ENCODE measurements at regions not wholly inside any gene's neighbourhood (a gene's known extent, or its start where the extent isn't known, plus 50 kb on each side); places are given as distances from the start of the nearest gene placed in this dataset.
"Not testable (repeated sequence)": the region's sequence is repeated elsewhere in the genome, so short reads cannot be mapped to it uniquely, and the experiment has no call there.

DNA sequence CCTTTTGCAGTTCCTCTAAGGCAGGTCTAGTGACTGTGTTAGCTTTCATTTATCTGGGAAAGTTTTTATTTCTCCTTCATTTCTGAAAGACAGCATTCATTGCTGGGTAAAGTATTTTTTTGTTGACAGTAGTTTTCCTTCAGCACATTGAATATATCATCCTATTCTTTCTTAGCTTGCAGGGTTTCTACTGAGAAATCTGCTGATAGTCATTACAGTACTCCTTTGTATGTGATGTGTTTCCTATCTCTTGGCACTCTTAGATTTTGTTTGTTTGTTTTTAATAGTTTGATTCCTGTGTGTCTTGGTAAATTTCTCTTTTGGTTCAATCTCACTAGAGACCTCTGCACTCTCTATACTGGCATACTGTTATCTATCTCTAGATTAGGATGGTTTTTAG lies 1667.9 kb downstream of the SLITRK1 start:
- DNase-seq, result no peak

DNA sequence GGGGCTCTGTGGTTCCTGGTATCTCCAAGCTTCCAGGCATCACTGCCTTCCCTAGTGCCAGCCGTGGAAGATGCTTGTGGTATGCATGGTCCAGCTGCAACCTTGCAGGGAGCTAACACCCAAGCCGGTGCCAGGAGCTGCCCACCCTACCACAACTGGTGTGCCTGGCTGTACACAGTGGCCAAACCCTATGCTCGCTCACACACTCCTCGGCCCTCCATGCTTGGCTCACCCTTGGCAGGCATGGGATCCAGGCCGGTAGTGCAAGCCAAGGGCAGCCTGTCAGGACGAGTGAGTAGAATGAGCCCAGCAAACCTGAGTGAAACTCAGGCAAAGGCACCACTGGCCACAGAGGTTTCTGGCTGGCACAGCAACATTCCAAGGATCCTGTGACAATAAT lies 1676.0 kb downstream of the SLITRK1 start:
- DNase-seq, result no peak

DNA sequence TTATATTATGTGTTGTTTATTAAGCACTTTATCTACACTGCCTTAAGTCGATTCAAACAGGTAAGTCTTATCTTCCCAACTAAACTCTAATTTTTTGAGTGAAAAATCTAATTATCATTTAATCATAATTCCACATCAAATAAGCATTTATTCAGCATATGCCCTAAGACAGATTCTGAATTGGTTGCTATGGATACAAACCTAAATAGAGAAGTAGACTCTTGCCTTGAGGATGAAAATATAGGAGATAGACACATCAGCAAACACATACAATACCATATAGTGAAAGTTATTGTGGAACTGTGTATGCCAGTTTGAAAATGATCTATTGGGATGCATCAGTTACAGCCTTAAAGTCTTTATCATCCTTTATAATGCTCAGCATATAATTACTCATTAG lies 1679.9 kb downstream of the SLITRK1 start:
- no peak for DNase-seq

DNA sequence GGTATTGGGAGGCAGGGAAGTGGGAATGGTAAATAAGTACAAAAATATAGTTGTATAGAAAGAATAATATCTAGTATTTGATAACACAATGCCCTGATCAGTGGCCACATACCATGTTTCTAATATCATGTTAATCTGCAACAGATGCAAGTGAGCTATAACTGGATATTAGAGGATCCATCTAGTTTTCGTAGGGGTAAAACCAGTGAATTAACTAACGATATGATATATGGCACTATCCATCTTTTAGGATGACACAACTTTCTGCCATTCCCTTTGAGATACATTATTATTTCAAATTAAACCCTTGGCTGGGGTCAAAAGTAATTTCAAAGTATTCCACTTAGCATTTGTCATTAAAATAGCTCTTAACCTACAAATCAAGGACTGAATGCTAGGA lies 1686.2 kb downstream of the SLITRK1 start:
- no peak for DNase-seq

DNA sequence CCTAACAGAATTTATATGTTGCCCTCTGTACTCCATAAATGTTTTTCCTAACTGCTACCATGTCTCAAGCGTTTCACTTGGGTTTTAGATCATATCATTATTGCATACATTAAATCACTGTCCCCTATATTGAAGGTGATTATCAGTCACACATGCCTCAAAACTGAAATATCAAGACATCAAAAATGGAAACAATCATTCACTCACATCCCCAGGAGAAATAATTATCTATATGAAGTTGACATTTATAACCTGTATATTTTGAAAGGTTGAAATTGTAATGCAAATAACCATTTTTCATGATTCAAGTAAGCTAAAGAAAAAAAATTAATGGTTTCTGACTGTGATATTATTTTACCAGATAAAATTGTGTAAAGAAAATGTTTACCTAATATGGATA lies 1695.0 kb downstream of the SLITRK1 start:
- DNase-seq, result no peak

DNA sequence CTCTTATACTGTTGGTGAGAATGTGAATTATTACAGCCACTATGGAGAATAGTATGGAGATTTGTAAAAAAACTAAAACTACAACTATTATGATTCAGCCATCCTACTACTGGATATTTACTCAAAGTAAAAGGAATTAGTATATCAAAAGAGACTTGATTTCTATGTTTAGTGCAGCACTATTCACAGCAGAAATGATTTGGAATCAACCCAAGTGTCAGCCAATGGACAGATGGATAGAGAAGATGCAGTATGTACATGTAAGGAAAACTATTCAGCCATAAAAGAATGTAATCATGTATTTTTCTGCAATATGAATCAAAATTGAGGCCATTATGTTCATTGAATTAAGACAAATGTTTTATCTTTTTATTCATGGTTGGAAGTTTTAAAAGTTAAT lies 1705.5 kb downstream of the SLITRK1 start:
- no peak for DNase-seq

DNA sequence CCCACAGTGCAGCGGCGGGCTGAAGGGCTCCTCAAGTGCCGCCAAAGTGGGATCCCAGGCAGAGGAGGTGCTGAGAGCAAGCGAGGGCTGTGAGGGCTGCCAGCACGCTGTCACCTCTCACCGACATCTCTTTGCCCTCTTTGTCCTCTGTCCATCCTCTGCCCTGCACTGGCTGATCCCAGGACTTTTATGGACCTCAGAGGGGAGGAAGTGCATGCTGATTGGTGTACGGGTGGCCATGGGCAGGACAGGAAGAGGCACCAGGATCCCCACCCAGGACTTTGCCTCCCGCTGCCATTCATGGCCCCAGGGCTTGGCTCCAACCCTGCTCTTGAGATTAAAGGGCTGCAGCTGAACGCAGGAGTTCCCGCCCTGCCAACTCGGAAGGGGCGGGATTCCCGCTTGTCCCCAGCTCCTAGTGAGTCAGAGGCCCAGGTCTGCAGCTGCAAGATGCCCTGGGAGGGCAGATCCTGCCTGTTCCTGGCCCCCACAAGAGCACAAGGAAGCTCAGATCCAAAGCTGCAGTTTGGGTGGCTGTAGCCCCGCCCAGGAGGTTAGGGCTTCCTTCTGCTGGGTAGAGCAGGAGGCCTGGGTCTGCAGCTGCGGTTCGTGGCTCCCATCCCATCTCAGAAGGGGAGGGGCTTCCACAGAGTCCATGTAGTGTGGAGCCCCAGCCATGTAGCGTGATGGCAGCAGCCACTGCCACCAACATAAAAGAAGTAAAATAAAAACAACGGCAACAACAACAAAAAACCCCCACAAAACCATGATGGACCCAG lies 1716.7 kb downstream of the SLITRK1 start:
- DNase-seq, result no peak

DNA sequence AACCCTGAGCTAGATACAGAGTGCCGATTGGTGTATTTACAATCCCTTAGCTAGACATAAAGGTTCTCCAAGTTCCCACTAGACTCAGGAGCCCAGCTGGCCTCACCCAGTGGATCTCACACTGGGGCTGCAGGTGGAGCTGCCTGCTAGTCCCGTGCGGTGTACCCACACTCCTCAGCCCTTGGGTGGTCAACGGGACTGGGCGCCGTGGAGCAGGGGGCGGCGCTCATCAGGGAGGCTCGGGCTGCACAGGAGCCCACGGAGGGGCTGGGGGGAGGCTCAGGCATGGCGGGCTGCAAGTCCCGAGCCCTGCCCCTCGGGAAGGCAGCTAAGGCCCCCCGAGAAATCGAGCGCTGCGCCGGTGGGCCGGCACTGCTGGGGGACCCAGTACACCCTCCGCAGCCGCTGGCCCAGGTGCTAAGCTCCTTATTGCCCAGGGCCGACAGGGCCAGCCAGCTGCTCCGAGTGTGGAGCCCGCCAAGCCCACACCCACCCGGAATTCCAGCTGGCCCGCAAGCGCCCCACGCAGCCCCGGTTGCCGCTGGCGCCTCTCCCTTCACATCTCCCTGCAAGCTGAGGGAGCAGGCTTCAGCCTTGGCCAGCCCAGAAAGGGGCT lies 1717.4 kb downstream of the SLITRK1 start:
- DNase-seq, result not testable (repeated sequence)

DNA sequence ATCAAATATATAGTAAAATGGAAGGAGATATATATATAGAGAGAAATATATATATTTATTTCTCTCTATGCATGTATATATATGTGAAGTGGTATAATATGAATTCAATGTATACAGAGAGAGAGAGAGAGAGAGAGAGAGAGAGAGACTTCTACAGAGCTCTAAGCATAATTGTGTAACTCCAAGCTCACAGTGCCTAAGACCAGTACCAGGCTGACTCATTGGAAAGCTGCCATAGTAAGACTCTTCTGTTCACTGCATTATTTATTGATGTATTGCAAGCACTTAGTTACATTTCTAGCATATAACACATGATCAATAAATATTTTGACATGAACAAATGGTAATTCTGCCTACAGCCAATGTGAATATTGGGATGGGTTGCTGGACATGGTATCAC lies 1734.7 kb downstream of the SLITRK1 start:
- DNase-seq, result no peak

DNA sequence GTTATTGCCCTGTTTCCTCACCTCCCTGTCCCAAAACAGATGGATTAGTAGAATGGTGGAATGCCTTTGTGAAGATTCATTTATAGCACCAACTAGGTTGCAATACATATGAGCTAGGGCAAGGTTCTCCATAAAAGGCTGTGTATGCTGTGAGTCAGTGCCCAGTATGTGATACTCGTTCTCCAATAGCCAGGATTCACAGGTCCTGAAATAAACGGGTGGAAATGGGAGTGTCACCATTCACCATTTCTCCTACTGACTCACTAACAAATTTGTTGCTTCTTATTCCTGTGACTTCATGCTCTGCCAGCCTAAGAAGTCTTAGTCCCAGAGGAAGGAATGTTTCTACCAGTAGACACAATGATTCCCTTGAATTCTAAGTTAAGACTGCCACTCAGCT lies 1745.4 kb downstream of the SLITRK1 start:
- no peak for DNase-seq

DNA sequence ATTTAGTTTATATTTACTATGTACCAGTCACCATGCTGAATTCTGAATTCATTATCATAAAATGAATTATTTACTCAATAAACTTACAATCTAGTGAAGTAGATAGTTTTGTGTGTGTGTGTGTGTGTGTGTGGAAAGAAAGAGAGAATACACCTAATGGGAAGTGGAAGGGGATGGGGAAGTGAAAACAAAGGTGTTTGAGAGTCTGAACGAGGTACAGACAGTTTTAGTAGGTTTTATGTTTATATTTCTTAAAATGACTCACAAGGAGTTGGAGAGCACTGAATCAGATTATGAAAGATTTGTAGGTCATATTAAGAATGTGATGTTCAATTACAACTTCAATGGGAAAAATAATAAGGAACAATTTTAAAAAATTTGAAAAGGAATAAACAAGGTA lies 1753.0 kb downstream of the SLITRK1 start:
- no peak for DNase-seq

DNA sequence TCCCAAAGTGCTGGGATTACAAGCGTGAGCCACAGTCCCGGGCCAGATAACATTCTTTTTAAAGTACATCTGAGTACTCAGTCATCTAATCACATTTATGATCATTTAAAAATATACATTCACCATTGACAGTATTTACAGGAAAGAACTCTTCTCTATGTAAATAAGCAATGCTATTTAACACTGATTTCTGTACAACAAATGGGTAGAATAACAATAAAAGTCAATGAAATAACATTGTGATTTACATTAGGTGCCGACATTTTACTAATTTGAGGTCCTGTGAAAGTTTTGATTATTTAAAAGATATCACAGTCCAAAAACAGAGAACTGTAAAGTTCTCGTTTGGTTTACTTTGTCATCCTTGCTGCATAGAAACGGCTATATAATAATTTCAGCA lies 1763.7 kb downstream of the SLITRK1 start:
- no peak for DNase-seq

DNA sequence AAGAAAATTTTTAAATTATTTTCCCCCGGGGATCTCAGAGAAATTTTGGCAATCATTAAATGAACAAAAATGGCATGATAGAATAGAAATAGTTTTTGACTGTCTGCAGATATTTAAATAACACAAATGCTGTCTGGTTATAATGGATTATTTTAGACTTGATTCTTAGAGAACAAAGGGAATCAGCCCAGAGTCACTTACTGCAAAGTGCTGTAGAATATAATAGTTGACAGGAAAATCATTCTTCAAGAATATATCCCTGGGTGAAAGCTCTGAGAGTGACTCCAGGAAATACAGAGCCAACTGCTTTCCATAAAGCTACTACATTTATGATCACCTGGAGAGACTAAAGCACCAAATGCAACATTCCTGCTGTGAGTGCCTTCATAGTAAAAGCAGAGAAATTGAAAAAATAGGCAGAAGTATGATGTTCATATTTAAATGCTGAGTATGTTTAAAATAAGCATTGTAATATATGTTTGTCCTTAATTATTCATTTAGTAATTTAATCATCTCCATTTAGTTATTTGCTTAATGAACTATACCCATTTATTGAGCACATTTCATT lies 1765.8 kb downstream of the SLITRK1 start:
- DNase-seq, result no peak

DNA sequence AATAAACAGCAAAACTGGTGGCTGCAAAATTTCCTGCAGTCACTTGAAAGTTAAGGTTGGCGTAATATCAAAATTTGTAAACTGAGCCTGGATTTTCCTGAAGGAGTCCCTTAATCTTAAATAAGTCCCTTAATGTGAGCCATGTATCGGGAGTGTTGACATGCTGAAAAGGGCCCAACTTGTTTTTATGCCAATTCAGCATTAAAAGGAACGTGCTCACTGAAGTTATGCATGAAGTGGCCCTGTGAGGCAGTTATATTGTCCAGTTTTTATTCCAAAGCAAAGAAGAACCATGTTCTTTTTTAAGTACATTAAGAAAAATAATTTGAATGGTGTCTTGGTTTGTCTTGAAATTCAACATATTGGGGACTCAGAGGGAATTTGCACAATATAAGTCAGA lies 1766.9 kb downstream of the SLITRK1 start:
- DNase-seq, result no peak

DNA sequence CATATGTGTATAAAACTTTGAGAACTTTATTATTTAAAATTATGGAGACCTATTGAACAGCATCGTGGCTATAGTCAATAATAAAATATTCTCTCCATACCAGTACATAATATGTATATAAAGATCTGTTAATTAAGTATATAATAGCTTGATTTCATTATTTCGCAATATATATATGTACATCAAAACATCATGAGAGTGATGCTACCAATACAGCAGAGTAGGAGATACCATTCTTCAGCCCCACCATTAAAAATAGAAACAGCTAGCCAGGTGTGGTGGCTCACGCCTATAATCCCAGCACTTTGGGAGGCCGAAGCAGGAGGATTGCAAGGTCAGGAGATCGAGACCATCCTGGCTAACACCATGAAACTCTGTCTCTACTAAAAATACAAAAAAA lies 1755.3 kb upstream of the SPRY2 start:
- no peak for DNase-seq

DNA sequence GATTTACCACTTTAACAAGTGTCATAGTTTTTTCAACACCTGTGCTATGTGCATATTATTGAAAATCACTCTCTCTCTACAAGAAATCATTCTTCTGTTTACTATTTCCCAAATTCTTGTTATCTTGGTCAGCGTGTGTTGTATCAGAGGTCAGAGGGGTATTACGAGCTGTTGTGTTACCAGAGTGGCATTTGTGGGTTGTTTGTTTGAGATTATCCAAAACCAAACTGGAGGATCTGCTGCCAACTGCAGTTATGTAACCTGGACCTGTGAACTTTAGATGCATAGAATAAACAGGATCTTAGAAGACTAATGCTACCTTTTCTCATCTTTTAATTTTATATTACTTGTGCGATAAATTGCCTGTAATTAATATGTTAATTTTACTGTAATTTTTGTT lies 1751.4 kb upstream of the SPRY2 start:
- DNase-seq, result no peak

DNA sequence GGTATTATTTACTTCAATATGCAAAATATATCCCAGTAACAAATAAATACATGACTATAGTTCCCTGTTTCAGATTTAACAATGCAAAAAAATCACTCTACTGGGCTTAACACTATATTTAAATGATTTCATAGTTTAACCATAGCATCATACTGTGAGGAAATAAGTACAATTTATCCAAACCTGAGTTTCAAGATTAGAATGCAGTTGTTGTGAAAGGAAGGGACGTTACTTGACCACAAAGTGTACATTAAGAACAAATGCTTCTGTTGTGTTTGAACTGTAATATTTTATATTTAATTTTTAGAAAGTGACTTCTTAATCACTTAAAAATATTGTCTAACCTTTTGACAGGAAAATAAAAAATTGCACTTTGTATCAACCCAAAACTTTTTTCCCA lies 1747.9 kb upstream of the SPRY2 start:
- no peak for DNase-seq

DNA sequence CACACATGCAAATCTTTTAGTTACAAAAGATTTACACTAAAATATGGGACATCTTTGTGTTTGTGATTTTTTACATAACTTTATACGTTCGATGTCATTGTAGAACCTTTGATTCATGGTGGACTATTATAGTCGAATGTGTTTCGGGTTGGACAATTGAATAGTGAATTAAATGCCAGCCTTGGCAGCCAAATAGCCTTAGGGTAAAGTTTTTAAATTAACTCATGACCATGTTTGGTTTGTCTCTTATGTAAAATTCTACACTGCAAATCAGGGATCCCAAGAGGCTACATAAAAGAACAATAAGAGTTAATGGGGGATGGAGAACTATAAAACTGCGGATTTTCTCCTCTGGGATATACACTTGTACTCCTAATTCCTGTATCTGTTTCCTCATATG lies 1735.6 kb upstream of the SPRY2 start:
- DNase-seq, result peak; percentile 3

DNA sequence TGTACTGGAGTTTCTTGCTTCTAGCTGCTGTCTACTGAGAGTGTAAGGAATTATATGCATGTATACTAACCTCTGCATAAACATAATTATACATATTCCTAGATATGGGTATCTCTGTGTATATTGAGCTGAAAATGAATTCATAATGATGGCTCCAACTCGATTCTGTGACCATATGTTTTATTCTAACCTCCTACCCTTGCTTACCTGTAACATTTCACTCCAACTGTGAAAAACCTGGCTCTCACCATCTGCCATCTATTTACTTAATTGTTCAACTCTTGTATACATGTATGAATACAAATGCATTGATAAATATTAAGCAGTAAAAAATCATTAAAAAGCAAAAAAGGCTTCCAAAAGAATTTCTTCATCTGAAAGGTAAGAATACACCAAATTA lies 1729.5 kb upstream of the SPRY2 start:
- no peak for DNase-seq

DNA sequence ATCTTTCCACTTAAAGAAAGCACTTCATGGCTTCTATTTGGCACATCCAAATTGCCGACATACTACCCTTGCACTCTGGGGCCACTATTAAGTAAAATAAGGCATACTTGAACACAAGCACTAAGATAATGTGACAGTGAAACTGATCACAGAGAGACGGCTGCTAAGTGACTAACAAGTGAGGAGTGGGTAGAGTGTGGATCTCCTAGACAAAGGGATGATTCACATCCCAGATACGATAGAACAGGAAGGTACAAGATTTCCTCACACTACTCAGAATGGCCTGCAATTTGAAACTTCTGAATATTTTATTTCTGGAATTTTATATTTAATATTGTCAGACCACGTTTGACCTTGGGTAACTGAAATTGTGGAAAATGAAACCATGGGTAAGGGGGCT lies 1721.8 kb upstream of the SPRY2 start:
- no peak for DNase-seq

DNA sequence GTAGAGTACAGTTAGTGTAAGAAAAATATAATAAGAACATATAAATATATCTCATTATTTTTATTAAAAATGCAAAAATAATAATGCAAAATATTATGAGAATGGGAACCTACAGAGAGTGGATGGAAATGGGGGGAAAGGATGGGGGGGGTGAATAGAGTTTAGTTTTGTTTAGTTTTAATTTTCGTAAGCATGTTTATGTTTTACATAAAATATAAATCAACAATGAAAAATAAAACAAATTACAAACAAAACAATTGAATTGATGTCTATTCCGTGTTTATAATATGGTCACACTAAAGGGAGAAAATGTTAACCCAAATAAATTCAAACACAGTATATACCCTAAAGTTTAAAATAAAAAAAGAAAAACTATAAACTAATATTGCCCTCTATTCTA lies 1717.4 kb upstream of the SPRY2 start:
- no peak for DNase-seq

DNA sequence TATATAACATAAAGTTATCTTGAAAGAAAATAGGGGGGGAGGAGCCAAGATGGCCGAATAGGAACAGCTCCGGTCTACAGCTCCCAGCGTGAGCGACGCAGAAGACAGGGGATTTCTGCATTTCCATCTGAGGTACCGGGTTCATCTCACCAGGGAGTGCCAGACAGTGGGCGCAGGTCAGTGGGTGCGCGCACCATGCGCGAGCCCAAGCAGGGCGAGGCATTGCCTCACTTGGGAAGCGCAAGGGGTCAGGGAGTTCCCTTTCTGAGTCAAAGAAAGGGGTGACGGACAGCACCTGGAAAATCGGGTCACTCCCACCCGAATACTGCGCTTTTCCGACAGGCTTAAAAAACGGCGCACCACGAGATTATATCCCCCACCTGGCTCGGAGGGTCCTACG lies 1704.4 kb upstream of the SPRY2 start:
- DNase-seq, result not testable (repeated sequence)

DNA sequence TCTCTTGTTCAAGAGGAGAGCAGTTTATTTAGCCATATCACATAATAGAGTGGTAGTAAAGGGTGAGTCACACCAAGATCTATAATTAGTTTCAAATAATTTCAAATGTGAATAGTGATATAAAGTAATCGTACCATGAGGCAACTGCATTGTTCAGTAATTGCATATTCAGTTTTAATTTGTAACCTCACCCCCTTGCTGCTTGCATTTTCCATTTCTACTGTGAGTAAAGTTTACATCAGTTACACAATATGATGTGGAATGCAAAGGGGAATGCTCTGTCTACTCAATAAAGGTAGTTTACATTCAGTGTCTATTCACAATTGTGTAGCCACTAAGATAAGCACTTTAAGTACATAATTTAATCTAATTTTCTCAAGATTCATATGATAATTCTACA lies 1695.7 kb upstream of the SPRY2 start:
- DNase-seq, result no peak

DNA sequence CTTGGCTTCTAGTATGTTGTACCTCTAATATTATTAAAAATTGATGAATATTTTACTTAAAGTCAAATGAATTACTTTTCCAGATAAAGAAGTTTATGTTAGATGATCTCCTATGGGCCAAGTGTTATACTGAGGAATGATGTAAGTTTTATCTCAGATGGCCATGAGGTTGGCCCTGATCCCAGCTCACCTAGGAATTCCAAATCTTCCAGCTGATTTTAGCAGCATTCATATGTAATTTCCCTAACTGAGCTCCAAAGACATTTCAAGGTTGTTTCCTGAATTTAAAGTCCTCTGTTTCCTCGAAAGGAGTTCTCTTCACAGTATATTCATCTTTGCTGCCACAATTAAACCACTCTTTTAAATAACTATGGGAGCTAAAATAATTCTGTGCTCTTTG lies 1670.4 kb upstream of the SPRY2 start:
- no peak for DNase-seq
